ENCODE measurements at regions not wholly inside any gene's neighbourhood (a gene's known extent, or its start where the extent isn't known, plus 50 kb on each side); places are given as distances from the start of the nearest gene placed in this dataset.

DNA sequence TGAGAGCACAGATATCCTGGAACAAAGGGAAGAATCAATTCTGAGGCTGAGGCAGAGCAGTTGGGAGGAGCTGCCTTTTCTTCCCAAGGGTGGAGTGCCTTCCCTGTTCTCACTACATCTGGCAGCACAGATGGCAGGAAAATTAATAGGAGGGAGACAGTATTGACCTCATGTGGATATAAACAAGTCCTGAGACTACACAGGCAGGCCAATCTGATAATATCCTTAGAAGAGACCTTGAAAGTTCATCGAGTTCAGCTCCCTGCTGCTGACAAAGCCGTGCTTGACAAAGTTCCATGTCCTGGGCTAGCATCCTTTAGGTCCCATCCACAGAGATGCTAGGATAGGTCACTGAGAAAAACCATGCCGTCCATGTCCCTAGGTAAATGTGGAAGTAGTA, 1451.5 kb downstream of the EFNB2 start:
- TF ChIP-seq ZNF274 (IDR thresholded peaks at IDR 0.05; ENCODE audit: low read depth, low read length) (no peak), YY1 (IDR thresholded peaks at IDR 0.05; ENCODE audit: insufficient read depth, insufficient read length) (no peak)
